ENCODE measurements at regions not wholly inside any gene's neighbourhood (a gene's known extent, or its start where the extent isn't known, plus 50 kb on each side); places are given as distances from the start of the nearest gene placed in this dataset.
A peak's percentile ranks its signal among the peaks of the same experiment; 100 is the strongest.
"Not testable (repeated sequence)": the region's sequence is repeated elsewhere in the genome, so short reads cannot be mapped to it uniquely, and the experiment has no call there.

- H3K4me3 ChIP-seq (ENCODE audit: low read depth, low read length) = no peak overlapping the region
- DNase-seq (ENCODE audit: low read depth) = no peak
Observed at GRCh38 chr14:76695263-76695920, 65.9 kb upstream of the VASH1 start.

- H3K4me3 ChIP-seq (ENCODE audit: low read depth, low read length) = no peak overlapping the region
- no peak for DNase-seq (ENCODE audit: low read depth)
Observed at GRCh38 chr14:76696361-76696760, 64.9 kb upstream of the VASH1 start.

- H3K4me3 ChIP-seq (ENCODE audit: low read depth, low read length) = no peak overlapping the region
Observed at GRCh38 chr14:76696791-76697190, 64.5 kb upstream of the VASH1 start.

GRCh38 chr14:76697246-76697905 lies 63.9 kb upstream of the VASH1 start:
- H3K4me3 ChIP-seq (ENCODE audit: low read depth, low read length) = no peak overlapping the region
- no peak for DNase-seq (ENCODE audit: low read depth)

More at GRCh38 chr14:76696791-76697190, 64.5 kb upstream of the VASH1 start:
- no peak for DNase-seq (ENCODE audit: low read depth)

- no peak for DNase-seq (ENCODE audit: low read depth)
- no peak overlapping the region for H3K4me3 ChIP-seq (ENCODE audit: low read depth, low read length)
Observed at GRCh38 chr14:76698191-76698590, 63.1 kb upstream of the VASH1 start.

GRCh38 chr14:76698631-76699030 lies 62.6 kb upstream of the VASH1 start:
- no peak for DNase-seq (ENCODE audit: low read depth)
- no peak overlapping the region for H3K4me3 ChIP-seq (ENCODE audit: low read depth, low read length)

GRCh38 chr14:76699209-76699938 lies 61.9 kb upstream of the VASH1 start:
- DNase-seq (ENCODE audit: low read depth) = no peak
- H3K4me3 ChIP-seq (ENCODE audit: low read depth, low read length) = no peak overlapping the region

GRCh38 chr14:76699939-76700590 lies 61.2 kb upstream of the VASH1 start:
- no peak for DNase-seq (ENCODE audit: low read depth)
- H3K4me3 ChIP-seq (ENCODE audit: low read depth, low read length) = no peak overlapping the region

GRCh38 chr14:76701436-76701835 lies 59.8 kb upstream of the VASH1 start:
- H3K4me3 ChIP-seq (ENCODE audit: low read depth, low read length) = no peak overlapping the region
- no peak for DNase-seq (ENCODE audit: low read depth)

- H3K4me3 ChIP-seq (ENCODE audit: low read depth, low read length) = no peak overlapping the region
- DNase-seq (ENCODE audit: low read depth) = peak; percentile 13
Observed at GRCh38 chr14:76701981-76702380, 59.3 kb upstream of the VASH1 start.

GRCh38 chr14:76705214-76705613 lies 56.1 kb upstream of the VASH1 start:
- H3K4me3 ChIP-seq (ENCODE audit: low read depth, low read length) = no peak overlapping the region
- DNase-seq (ENCODE audit: low read depth) = no peak

GRCh38 chr14:76706207-76706606 lies 55.1 kb upstream of the VASH1 start:
- DNase-seq (ENCODE audit: low read depth); H3K4me3 ChIP-seq (ENCODE audit: low read depth, low read length): not testable (repeated sequence)

GRCh38 chr14:76706811-76707210 lies 54.5 kb upstream of the VASH1 start:
- H3K4me3 ChIP-seq (ENCODE audit: low read depth, low read length) = no peak overlapping the region
- no peak for DNase-seq (ENCODE audit: low read depth)

GRCh38 chr14:76708028-76708427 lies 53.2 kb upstream of the VASH1 start:
- no peak for DNase-seq (ENCODE audit: low read depth)
- H3K4me3 ChIP-seq (ENCODE audit: low read depth, low read length) = no peak overlapping the region

GRCh38 chr14:76708771-76709170 lies 52.5 kb upstream of the VASH1 start:
- no peak for DNase-seq (ENCODE audit: low read depth)
- no peak overlapping the region for H3K4me3 ChIP-seq (ENCODE audit: low read depth, low read length)

- DNase-seq (ENCODE audit: low read depth) = no peak
- no peak overlapping the region for H3K4me3 ChIP-seq (ENCODE audit: low read depth, low read length)
Observed at GRCh38 chr14:76710056-76711010, 50.9 kb upstream of the VASH1 start.
